ENCODE measurements at regions not wholly inside any gene's neighbourhood (a gene's known extent, or its start where the extent isn't known, plus 50 kb on each side); places are given as distances from the start of the nearest gene placed in this dataset.

DNA sequence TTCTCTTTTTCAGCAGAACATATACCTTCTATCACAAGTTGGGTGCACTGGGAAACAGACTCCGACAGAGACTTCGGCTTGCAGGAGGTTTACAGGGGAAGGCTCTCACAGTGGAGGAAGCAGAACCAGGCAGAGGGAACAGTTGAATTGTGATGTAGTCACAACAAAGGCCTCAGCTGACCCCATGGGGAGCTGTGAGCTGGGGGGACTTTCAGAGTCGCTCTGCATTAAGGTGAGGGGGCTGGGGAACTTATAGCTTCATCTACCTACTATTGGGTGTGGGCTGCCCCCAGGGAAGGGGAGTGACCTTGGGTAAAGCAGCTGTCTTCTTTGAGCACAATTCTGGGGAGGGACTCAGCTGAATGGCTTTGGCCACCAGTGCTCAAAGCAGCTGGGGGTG lies 94.9 kb upstream of the POU3F1 start:
- H3K4me3 ChIP-seq (ENCODE audit: low read depth, low read length) = no peak overlapping the region
- ChIA-PET POLR2A (no interaction called here), CTCF (no interaction called here)
- DNase-seq (ENCODE audit: low read depth, low spot score) = no peak
- no peak for TF ChIP-seq CTCF (IDR thresholded peaks at IDR 0.05; ENCODE audit: insufficient read depth, low read length, missing control alignments)

DNA sequence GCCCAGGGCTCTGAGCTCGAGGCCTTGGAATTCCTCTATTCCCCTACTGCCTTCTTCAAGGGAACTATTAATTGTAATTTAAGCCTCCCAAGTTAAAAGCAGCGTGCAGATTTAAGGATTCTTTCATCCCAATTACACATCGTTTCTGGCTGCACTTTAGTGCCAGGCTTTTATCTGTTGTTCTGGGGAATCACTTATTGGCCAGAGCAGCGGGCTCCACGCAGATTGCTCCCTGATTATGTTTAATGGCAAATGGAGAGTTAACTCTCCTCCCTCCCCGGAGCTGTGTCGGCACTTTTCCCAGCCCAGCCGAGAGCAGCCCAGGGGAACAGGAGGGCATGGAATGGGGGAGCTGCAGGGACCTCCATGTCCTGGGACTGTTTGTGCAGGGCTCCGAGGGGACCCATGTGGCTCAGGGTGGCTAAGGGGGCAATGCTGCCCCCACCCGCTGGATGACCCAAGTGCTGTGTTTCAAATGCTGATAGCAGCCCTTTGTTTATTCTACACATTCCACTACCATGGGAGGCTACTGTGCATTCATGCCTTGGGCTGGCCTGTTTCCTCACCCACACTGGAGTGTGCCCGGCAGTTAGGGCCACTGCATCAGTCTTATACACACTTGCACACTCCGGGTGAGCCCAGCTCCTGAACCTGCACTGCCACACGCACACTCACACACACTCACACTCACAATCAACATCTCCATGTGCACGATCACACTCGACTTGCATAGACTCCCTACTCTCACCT lies 93.3 kb upstream of the POU3F1 start:
- CTCF ChIA-PET = interaction anchor here (1.4 to 2.0 kb wide), 2 partner anchors 9 to 121 kb away, joined by 3 to 10 read pairs; no protein-coding TSS in a partner anchor
- no peak for DNase-seq (ENCODE audit: low read depth, low spot score)
- POLR2A ChIA-PET = interaction anchor here (0.6 kb wide), 1 partner anchor 645 kb away, joined by 5 read pairs; no protein-coding TSS in a partner anchor
- no peak overlapping the region for H3K4me3 ChIP-seq (ENCODE audit: low read depth, low read length)
- no peak for TF ChIP-seq CTCF (IDR thresholded peaks at IDR 0.05; ENCODE audit: insufficient read depth, low read length, missing control alignments)

DNA sequence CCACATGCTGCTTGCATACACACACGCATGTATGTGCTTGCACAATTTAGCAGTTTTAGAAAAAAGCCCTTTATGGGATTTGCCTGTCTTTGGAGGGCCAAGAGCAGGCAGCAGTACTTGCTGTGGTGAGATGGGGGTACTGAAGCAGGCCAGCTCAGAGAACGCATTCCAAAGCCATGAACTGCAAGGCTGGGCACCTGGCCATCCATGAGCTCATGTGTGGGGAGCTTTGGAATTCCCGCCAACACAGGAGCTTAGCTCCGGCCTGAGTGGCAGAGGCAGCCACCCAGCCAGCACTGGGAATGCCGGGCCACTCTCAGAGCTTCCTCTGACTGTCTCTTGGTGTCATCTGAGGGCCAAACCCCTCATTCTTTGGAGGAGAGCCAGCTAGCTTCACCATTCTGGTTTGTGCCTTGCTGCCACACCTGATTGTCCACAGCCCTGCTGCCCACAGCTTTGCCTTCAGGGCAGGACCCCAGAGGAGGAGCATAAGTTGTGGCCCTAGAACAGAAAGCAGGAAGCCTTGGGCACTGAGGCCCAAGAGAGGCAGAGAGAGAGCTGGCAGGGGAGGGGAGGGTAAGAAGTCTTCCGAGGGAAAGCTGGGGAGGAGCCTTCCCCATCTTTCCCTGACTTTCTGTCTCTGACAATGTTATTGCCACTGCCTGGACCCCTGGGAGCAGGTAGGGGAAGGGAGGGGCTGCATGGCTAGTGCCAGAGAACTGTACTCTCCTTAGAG lies 92.1 kb upstream of the POU3F1 start:
- peak overlapping the region; percentile 12; the same call in 1 of the 2 replicates for H3K4me3 ChIP-seq (ENCODE audit: low read depth, low read length)
- peak; percentile 19 for TF ChIP-seq CTCF (IDR thresholded peaks at IDR 0.05; ENCODE audit: insufficient read depth, low read length, missing control alignments)
- DNase-seq (ENCODE audit: low read depth, low spot score) = peak; percentile 95
- POLR2A ChIA-PET = interaction anchor here (1.3 kb wide), 1 partner anchor 8 kb away, joined by 4 read pairs; no protein-coding TSS in a partner anchor
- CTCF ChIA-PET = interaction anchor here (0.6 to 2.0 kb wide), 7 partner anchors 8 to 696 kb away, joined by 3 to 10 read pairs (median 3); no protein-coding TSS in a partner anchor

GRCh38 chr1:38137164-38137563 lies 90.6 kb upstream of the POU3F1 start:
- TF ChIP-seq CTCF (IDR thresholded peaks at IDR 0.05; ENCODE audit: insufficient read depth, low read length, missing control alignments) = no peak
- ChIA-PET POLR2A (no interaction called here), CTCF (interaction anchor here (1.4 kb wide), 1 partner anchor 11 kb away, joined by 3 read pairs; no protein-coding TSS in a partner anchor)
- no peak for DNase-seq (ENCODE audit: low read depth, low spot score)
- no peak overlapping the region for H3K4me3 ChIP-seq (ENCODE audit: low read depth, low read length)

- TF ChIP-seq CTCF (IDR thresholded peaks at IDR 0.05; ENCODE audit: insufficient read depth, low read length, missing control alignments) = no peak
- POLR2A ChIA-PET = no interaction called here
- DNase-seq (ENCODE audit: low read depth, low spot score) = no peak
- CTCF ChIA-PET = no interaction called here
- H3K4me3 ChIP-seq (ENCODE audit: low read depth, low read length) = no peak overlapping the region
Observed at GRCh38 chr1:38135625-38136414, 89.2 kb upstream of the POU3F1 start.
